Natural killer cell treated with Interleukin-12 subunit alpha and Interleukin-12 subunit beta and Interleukin-15 and Interleukin-18, amount 100 ng/mL, for 72 hours (primary cell): ENCODE measurements at regions not wholly inside any gene's neighbourhood (a gene's known extent, or its start where the extent isn't known, plus 50 kb on each side); places are given as distances from the start of the nearest gene placed in this dataset.
"Not testable (repeated sequence)": the region's sequence is repeated elsewhere in the genome, so short reads cannot be mapped to it uniquely, and the experiment has no call there.

Source experiments
- ATAC-seq, 2 donors: fragments of 150-1000 bp; cut with Tn5 transposase in 1 of 2; sonication (Bioruptor Pico), chemical (Tn5 transposase) in 1 of 2; 2 replicates each; pipeline ENCODE4 v1.10.0; 2021
- DNase-seq: peaks from one replicate; pipeline ENCODE4 v3.0.0; 2022; ENCODE audit warnings: low spot score
- H3K27ac Mint-ChIP-seq, 2 donors: 1 replicate in 1 of 2; 2 replicates in 1 of 2; pipeline ENCODE4 v1.8.0; 2022; ENCODE audit warnings: mixed read lengths in 2 of 2, mild to moderate bottlenecking in 1 of 2, moderate library complexity in 1 of 2
- H3K27me3 Mint-ChIP-seq, 2 donors: 1 replicate in 1 of 2; 2 replicates in 1 of 2; pipeline ENCODE4 v1.8.0; 2022; ENCODE audit warnings: mixed read lengths in 2 of 2
- H3K36me3 Mint-ChIP-seq: one replicate; pipeline ENCODE4 v1.8.0; 2022; ENCODE audit warnings: mixed read lengths
- H3K4me1 Mint-ChIP-seq, 2 donors: 1 replicate in 1 of 2; 2 replicates in 1 of 2; pipeline ENCODE4 v1.8.0; 2022; ENCODE audit warnings: low read depth in 2 of 2, mixed read lengths in 2 of 2, mild to moderate bottlenecking in 1 of 2
- H3K4me3 Mint-ChIP-seq: one replicate; pipeline ENCODE4 v1.8.0; 2022; ENCODE audit warnings: mixed read lengths
- H3K9me3 Mint-ChIP-seq: 2 replicates; pipeline ENCODE4 v1.8.0; 2022; ENCODE audit warnings: mixed read lengths

DNA sequence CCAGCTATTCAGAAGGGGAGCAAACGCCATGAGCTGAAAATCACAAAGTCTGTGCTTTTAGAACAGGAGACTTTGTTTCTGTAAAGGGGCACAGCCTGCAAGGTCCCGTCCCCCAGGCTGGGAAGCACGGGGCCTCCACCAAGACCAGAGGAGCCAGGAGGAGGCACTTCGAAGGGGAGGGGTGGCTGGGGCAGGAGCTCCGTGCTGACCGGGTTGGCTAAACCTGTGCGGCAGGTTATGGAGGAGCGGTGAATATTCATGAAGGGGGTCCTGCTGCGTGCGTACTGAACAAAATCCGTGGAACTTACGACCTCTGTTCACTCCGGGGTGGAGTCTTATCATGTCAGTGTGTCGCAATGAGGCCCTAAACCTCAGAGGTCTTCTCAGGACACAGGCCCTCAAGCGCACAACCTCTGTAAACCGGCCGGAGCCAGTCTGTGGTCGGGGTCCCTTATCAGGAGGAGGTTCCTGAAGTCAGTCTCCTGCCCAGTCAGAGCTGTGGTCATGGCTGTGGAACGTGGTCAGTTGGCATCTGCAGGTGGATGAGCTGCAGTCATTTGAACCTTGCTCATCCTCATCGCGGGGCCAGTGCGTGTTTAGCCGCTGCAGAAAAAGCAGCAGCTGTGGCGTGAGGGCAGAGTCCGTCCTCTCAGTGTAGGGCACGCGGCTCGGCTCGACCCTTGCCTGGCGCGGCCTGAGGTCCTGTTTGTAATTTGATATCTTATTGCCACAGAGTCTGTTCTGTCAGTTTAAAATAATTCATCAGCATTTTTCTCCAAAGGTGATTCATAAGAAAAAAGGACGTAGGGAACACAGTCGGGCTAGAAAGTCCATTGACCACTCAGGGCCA lies 5507.7 kb upstream of the TPTE start:
- H3K9me3 Mint-ChIP-seq, DNase-seq, H3K4me1 Mint-ChIP-seq, H3K4me3 Mint-ChIP-seq, H3K27ac Mint-ChIP-seq, H3K27me3 Mint-ChIP-seq, H3K36me3 Mint-ChIP-seq, ATAC-seq: not testable (repeated sequence)

DNA sequence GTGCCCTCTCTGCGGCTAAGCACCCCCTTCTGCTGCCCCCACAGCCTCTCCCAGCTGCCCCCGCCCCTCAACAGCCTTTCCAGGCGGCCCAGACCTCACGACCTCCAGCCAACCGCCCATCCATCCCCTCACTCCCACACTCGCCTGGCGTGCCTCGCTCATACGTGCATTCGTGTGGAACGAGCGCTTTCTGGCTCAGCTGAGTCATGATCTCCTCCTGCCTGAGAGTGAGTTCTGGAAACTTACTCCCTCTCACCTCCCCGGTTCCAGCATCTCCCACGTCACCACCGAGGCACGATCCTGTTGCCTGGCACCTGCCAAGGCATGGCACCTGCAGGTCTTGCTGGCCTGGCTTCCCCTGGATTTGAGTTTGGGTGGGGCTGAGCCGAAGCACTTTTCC lies 5506.2 kb upstream of the TPTE start:
- not testable (repeated sequence) for H3K27me3 Mint-ChIP-seq, H3K9me3 Mint-ChIP-seq, H3K4me3 Mint-ChIP-seq, H3K4me1 Mint-ChIP-seq, H3K27ac Mint-ChIP-seq, ATAC-seq, DNase-seq, H3K36me3 Mint-ChIP-seq

DNA sequence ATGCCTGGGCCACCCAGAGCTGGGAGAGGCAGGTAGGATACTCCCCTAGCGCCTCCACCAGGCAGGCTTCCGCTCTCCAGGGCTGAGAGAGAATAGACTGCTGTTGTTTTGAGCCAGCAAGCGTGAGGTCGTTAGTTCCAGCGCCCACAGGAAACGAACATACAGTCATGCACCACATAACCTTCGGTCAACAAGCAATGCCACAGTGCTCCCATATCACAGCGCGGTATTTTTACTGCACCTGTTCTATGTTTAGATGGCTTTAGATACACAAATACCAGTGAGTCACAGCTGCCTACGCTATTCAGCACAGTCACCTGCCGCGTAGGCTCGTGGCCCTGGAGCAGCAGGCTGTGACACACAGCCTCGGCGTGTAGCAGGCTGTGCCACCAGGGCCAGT lies 5502.3 kb upstream of the TPTE start:
- H3K9me3 Mint-ChIP-seq, H3K36me3 Mint-ChIP-seq, H3K4me1 Mint-ChIP-seq, H3K27me3 Mint-ChIP-seq, H3K27ac Mint-ChIP-seq, H3K4me3 Mint-ChIP-seq, DNase-seq: not testable (repeated sequence)
- ATAC-seq: peak; percentile 62 to 74

DNA sequence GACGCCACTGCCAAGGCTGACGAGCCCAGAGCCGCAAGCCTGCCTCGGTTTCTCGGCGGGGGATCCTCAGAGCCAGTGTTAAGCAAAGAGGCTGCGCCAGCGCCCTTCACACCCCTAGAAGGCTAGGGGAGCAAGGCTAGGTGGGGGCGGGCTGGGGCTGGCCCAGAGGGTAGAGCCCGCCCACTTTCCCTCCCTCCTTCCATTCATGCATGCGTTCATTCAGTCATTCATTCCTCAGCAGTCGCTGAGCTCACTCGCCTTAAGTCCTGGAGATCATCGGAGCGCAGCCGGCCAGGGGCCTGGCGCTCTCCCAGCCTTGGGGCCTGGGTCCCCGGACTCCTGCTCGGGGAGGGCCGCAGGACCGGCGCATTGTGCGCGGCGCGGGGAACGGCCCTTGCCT lies 5499.6 kb upstream of the TPTE start:
- not testable (repeated sequence) for DNase-seq, H3K36me3 Mint-ChIP-seq, H3K4me1 Mint-ChIP-seq, H3K27me3 Mint-ChIP-seq, H3K4me3 Mint-ChIP-seq, H3K27ac Mint-ChIP-seq, H3K9me3 Mint-ChIP-seq
- ATAC-seq: peak in 1 of 2 donors; percentile 32

DNA sequence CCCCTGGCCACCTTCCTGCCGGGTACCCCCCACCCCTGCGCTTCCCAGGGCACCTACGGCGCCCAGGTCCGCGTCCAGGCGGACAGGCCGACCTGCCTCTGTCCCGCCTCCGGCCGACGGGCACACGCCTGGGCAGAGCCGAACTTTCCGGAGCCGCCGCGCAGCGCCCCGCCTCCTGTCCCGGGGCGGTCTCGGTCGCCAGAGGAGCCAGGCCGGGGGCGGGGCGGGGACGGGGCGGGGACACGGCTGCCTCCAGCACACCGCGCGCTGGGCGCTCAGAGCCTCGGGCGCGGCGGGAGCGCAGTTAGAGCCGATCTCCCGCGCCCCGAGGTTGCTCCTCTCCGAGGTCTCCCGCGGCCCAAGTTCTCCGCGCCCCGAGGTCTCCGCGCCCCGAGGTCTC lies 5499.1 kb upstream of the TPTE start:
- H3K4me3 Mint-ChIP-seq, H3K27me3 Mint-ChIP-seq, DNase-seq, H3K36me3 Mint-ChIP-seq, H3K27ac Mint-ChIP-seq, H3K4me1 Mint-ChIP-seq, H3K9me3 Mint-ChIP-seq: not testable (repeated sequence)
- peak; percentile 80 to 92 for ATAC-seq

DNA sequence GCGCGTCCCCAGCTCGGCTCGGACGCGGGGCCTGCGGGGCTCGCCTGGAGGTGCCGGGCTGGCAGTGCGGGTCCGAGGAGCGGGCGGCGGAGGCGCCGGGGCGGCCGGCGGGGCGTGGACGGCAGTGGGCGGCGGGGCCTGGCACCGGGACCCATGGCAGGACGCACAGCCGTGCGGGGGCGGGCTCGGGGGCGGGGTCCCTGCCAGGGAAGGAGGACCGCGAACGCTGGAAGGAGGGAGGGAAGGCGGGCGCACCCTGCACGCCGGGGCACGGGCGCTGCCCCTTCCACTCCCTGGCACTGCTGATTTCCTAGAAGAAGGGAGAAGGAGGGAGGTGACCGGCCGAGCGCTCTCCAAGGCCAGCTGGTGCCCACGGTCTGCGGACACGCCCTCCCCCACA lies 5498.6 kb upstream of the TPTE start:
- H3K9me3 Mint-ChIP-seq, H3K27ac Mint-ChIP-seq, H3K4me3 Mint-ChIP-seq, H3K36me3 Mint-ChIP-seq, DNase-seq, H3K4me1 Mint-ChIP-seq, H3K27me3 Mint-ChIP-seq: not testable (repeated sequence)
- ATAC-seq: peak; percentile 49 to 68

DNA sequence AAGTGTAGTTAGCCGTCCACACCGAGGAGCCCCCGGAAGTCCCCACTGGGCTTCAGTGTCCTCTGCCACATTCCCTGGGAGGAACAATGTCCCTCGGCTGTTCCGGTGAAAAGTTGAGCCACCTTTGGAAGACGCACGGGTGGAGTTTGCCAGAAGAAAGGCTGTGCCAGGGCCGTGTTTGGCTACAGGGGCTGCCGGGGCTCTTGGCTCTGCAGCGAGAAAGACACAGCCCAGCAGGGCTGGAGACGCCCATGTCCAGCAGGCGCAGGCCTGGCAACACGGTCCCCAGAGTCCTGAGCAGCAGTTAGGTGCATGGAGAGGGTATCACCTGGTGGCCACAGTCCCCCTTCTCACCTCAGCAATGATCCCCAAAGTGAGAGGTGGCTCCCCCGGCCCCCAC lies 5486.2 kb upstream of the TPTE start:
- not testable (repeated sequence) for H3K36me3 Mint-ChIP-seq, H3K4me3 Mint-ChIP-seq, H3K9me3 Mint-ChIP-seq, DNase-seq, H3K27ac Mint-ChIP-seq, ATAC-seq, H3K27me3 Mint-ChIP-seq, H3K4me1 Mint-ChIP-seq

DNA sequence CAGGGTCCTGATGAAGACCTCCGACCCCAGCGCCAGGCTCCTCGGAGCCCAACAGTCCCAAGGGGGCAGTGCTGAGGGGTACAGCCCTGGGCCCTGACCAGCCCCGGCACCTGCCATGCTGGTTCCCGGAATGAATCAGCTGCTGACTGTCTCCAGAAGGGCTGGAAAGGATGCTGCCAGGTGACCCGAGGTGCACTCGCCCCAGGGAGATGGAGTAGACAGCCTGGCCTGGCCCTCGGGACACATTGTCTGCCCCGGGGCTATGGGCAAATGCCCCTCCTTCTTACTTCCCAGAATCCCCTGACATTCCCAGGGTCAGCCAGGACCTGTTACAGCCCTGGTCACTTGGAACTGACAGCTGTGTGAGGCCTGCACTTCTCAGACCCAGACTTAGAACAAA lies 5485.8 kb upstream of the TPTE start:
- not testable (repeated sequence) for H3K4me3 Mint-ChIP-seq, H3K4me1 Mint-ChIP-seq, H3K27me3 Mint-ChIP-seq, DNase-seq, ATAC-seq, H3K36me3 Mint-ChIP-seq, H3K27ac Mint-ChIP-seq, H3K9me3 Mint-ChIP-seq

DNA sequence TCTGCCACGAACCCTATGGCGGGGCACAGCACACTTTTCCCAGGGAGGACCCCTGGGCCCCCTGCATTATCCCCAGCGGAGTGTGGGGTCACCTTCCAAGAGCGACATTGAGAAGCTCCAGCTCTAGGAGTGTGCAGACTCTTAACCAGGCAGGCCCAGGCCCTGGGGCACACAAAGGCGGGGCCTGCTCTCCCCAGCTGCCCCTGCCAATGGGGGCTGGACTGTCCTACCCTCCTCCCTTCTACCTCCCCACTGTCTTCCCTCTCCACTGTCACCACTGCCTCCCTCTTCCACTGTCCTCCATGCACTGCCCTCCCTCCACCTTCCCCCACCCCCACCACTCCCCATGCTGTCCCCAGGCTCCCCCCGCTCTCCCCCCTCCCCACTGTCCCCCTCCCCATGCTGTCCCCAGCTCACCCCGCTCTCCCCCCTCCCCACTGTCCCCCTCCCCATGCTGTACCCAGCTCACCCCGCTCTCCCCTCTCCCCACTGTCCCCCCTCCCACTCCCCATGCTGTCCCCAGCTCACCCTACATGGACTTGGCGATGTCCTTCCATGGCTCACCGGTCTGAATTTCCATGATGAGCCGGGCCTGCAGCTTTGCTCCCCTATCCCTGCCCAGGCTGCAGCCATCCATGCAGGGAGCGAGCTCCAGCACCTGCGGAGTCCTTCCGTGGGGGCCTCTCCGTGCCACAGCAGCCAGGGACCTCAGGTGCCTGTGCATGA lies 5483.6 kb upstream of the TPTE start:
- not testable (repeated sequence) for H3K4me3 Mint-ChIP-seq, H3K36me3 Mint-ChIP-seq, H3K27me3 Mint-ChIP-seq, H3K27ac Mint-ChIP-seq, H3K4me1 Mint-ChIP-seq, ATAC-seq, H3K9me3 Mint-ChIP-seq
- peak; percentile 20 for DNase-seq

DNA sequence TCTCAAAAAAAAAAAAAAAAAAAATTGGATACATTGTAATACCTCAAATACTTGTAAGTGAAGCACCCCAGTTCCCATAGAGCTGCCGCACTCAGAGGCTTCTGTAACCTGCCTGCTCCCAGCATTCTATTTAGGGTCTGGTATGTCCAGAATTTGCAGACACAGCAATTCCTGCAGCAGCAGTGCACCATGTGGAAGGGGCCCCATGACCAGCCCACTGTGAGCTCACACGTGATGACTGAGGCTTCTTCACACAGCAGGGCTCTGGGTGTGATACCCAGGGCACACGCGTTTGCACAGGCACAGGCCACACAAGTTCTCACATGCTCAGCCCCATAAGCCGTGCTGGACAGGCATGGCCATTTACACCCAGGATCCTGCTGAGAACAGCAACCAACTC lies 5481.5 kb upstream of the TPTE start:
- H3K9me3 Mint-ChIP-seq, H3K27ac Mint-ChIP-seq, H3K4me1 Mint-ChIP-seq, DNase-seq, H3K36me3 Mint-ChIP-seq, H3K27me3 Mint-ChIP-seq, ATAC-seq, H3K4me3 Mint-ChIP-seq: not testable (repeated sequence)

DNA sequence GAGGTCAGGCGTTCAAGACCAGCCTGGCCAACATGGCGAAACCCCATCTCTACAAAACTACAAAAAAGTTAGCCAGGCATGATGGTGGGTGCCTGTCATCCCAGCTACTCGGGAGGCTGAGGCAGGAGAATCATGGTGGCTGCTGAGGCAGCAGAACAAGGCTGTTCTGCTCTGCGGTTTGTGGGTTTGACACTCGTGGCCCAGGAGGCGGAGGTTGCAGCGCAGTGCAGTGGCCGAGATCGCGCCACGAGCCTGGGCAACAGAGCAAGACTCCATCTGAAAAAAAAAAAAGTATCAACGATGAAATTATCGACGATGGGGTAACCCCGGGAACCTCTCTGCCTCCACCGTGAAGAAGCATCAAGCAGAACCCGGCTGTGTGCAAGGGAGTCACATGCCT lies 5478.8 kb upstream of the TPTE start:
- not testable (repeated sequence) for DNase-seq, H3K9me3 Mint-ChIP-seq, H3K36me3 Mint-ChIP-seq, H3K4me3 Mint-ChIP-seq, H3K27ac Mint-ChIP-seq, H3K4me1 Mint-ChIP-seq, H3K27me3 Mint-ChIP-seq
- peak; percentile 85 to 92 for ATAC-seq

DNA sequence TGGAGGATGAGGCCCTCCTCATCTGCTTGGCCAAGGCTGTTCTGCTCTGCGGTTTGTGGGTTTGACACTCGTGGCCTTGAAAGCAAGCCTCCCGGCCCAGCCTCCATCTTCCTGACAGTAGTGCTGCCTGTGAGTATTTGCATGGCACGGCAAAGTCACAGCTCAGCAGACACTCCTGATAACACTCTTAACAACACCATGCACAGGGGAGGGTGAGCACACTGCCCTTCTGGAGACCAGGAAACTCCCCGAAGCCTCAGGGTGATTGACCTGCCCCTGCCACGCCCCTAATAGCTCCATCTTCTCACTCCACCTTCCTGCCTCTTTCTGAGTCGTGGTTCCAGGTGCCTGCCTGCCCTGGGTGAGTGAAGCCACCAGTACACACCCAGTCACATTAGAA lies 5476.6 kb upstream of the TPTE start:
- peak; percentile 62 for ATAC-seq
- not testable (repeated sequence) for H3K27me3 Mint-ChIP-seq, H3K27ac Mint-ChIP-seq, H3K36me3 Mint-ChIP-seq, H3K4me1 Mint-ChIP-seq, H3K4me3 Mint-ChIP-seq, H3K9me3 Mint-ChIP-seq, DNase-seq

DNA sequence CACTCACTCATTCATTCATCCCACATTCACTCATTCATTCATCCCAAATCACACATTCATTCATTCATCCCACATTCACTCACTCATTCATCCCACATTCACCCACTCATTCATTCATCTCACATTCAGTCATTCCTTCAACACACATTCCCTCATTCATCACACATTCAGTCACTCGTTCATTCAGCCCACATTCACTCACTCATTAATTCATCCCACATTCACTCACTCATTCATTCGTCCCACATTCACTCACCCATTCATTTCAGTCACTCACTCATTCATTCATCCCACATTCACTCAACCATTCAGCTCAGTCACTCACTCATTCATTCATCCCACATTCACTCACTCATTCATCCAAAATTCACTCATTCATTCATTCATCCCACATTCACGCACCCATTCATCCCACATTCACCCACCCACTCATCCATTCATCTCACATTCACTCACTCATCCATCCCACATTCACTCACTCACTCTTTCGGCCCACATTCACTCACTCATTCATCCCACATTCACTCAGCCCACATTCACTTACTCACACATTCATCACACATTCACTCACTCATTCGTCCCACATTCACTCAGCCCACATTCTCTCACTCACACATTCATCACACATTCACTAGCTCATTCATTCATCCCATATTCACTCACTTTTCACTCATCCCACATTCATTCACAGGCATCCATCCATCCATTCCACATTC lies 5469.9 kb upstream of the TPTE start:
- not testable (repeated sequence) for DNase-seq, H3K36me3 Mint-ChIP-seq, ATAC-seq, H3K4me1 Mint-ChIP-seq, H3K27me3 Mint-ChIP-seq, H3K4me3 Mint-ChIP-seq, H3K9me3 Mint-ChIP-seq
- H3K27ac Mint-ChIP-seq: peak overlapping the region in 1 of 2 donors; percentile 51

DNA sequence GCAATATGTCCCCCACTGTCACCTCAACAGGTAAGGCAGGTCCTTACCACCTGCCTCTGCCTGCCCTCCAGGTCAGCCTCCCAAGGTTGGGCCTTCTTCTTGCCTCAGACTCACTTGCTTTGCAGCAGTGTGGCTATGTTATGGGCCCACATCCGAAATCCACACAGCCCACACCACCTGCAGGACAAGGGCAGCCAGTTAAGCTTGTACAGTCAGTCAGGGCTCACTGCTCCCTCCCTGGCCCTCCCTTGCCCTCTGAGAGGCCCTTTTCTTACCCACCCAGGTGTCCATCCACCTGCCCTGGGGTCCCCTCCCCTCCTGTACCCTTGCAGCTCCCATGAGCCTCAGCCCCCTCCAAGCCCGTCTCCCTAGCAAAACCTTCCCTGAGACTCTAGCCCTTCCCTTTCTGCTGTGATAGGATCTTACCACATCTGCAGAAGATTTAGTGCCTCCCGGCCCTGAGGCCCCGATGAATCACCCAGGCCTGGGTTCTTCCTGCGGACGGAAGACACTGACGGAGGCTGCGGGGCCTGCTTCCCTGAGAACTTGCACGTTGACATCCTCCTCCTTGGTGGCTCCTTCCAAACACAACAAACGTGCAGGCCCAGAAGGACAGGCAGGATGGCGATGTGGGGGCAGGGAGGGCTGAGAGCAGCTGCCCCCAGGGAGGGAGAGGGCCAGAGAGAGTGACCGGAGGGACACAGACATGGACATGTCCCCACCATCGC lies 5466.2 kb upstream of the TPTE start:
- H3K4me1 Mint-ChIP-seq, H3K27ac Mint-ChIP-seq, H3K9me3 Mint-ChIP-seq, ATAC-seq, H3K4me3 Mint-ChIP-seq, H3K27me3 Mint-ChIP-seq, DNase-seq, H3K36me3 Mint-ChIP-seq: not testable (repeated sequence)
